SK-N-SH (cell line): ENCODE measurements at regions not wholly inside any gene's neighbourhood (a gene's known extent, or its start where the extent isn't known, plus 50 kb on each side); places are given as distances from the start of the nearest gene placed in this dataset.

Source experiments
- CTCF ChIA-PET: fragments of 300-600, 350-600 bp; formaldehyde crosslinking; extraction: SDS; loops from one replicate; lab custom pipeline; 2021; lab: Yijun Ruan, JAX
- POLR2A ChIA-PET: fragments of 350-600 bp; sonication (Branson Sonifier 250); formaldehyde crosslinking; extraction: SDS; loops from one replicate; lab custom pipeline; 2020; ENCODE audit warnings: antibody characterized with exemption, inconsistent platforms; lab: Yijun Ruan, JAX
- DNase-seq: peaks from one replicate; pipeline ENCODE4 v3.0.0; 2012
- H2AFZ ChIP-seq: fragments of 200-600 bp; sonication (generic); 2 replicates; pipeline ENCODE4 v1.8.1; 2016; ENCODE audit warnings: antibody characterized with exemption, mild to moderate bottlenecking, low read depth
- H3F3A ChIP-seq: fragments of 200-600 bp; sonication (generic); replicated peaks from 2 replicates; pipeline ENCODE3; 2016; ENCODE audit warnings: antibody characterized with exemption, mild to moderate bottlenecking; ENCODE audit not compliant: insufficient read depth
- H3K27ac ChIP-seq, 2 experiments: fragments of 200-500 bp in 1 of 2; fragments of 200-600 bp in 1 of 2; sonication (Bioruptor generic) in 1 of 2; sonication (generic), shearing (Covaris generic) in 1 of 2; 2 replicates each; pipeline versions ENCODE4 v1.5.1 to v1.6.1; 2014 to 2016; ENCODE audit warnings: low read depth in 2 of 2, inconsistent platforms in 1 of 2, low read length in 1 of 2, mild to moderate bottlenecking in 1 of 2, mixed read lengths in 1 of 2
- H3K27me3 ChIP-seq: fragments of 200-600 bp; sonication (generic), shearing (Covaris generic); 2 replicates; pipeline ENCODE4 v1.6.1; 2016; ENCODE audit warnings: mixed run types; ENCODE audit not compliant: insufficient read depth
- H3K36me3 ChIP-seq, 2 experiments: fragments of 200-500 bp in 1 of 2; fragments of 200-600 bp in 1 of 2; sonication (Bioruptor generic) in 1 of 2; sonication (generic) in 1 of 2; replicated peaks in 1 of 2; 2 replicates each; pipeline versions ENCODE3 to v1.5.1; 2014 to 2016; ENCODE audit warnings: low read length in 1 of 2, mild to moderate bottlenecking in 1 of 2; ENCODE audit not compliant: insufficient read depth in 2 of 2, control insufficient read depth in 1 of 2
- H3K4me1 ChIP-seq, 2 experiments: fragments of 200-500 bp in 1 of 2; fragments of 200-600 bp in 1 of 2; sonication (Bioruptor generic) in 1 of 2; sonication (generic), shearing (Covaris generic) in 1 of 2; 2 replicates each; pipeline versions ENCODE4 v1.5.1 to v1.6.1; 2014 to 2016; ENCODE audit warnings: low read depth in 1 of 2, low read length in 1 of 2, mixed run types in 1 of 2; ENCODE audit not compliant: insufficient read depth in 2 of 2, control insufficient read depth in 1 of 2
- H3K4me2 ChIP-seq: fragments of 200-600 bp; sonication (generic), shearing (Covaris generic); 2 replicates; pipeline ENCODE4 v1.6.1; 2017; ENCODE audit warnings: mixed run types
- H3K4me3 ChIP-seq, 2 experiments: fragments of 200-500 bp in 1 of 2; fragments of 200-600 bp in 1 of 2; sonication (Bioruptor generic) in 1 of 2; sonication (generic), shearing (Covaris generic) in 1 of 2; 2 replicates each; pipeline versions ENCODE4 v1.5.1 to v1.8.1; 2014 to 2016; ENCODE audit warnings: low read depth in 2 of 2, inconsistent platforms in 1 of 2, low read length in 1 of 2, mild to moderate bottlenecking in 1 of 2, mixed read lengths in 1 of 2, moderate library complexity in 1 of 2
- H3K79me2 ChIP-seq: fragments of 200-600 bp; sonication (generic); 2 replicates; pipeline ENCODE4 v1.8.1; 2017; ENCODE audit warnings: mild to moderate bottlenecking; ENCODE audit not compliant: insufficient read depth
- H3K9ac ChIP-seq: fragments of 200-600 bp; sonication (generic); 2 replicates; pipeline ENCODE4 v1.6.1; 2017; ENCODE audit warnings: mixed run types
- H3K9me2 ChIP-seq: fragments of 200-600 bp; sonication (generic); 2 replicates; pipeline ENCODE4 v1.6.1; 2017; ENCODE audit warnings: mixed run types
- H3K9me3 ChIP-seq: fragments of 200-600 bp; sonication (generic); 2 replicates; pipeline ENCODE4 v1.6.1; 2017; ENCODE audit warnings: mixed run types, mild to moderate bottlenecking, moderate library complexity
- H4K20me1 ChIP-seq: fragments of 200-600 bp; sonication (generic); 2 replicates; pipeline ENCODE4 v1.6.1; 2017; ENCODE audit warnings: mild to moderate bottlenecking, mixed run types; ENCODE audit not compliant: insufficient read depth
- CTCF ChIP-seq: fragments of 200-600 bp; sonication (generic); IDR thresholded peaks from 2 replicates; pipeline ENCODE4 v1.6.1; 2017; ENCODE audit warnings: antibody characterized with exemption, mild to moderate bottlenecking, moderate library complexity
- FOXJ3 ChIP-seq: sonication (generic); formaldehyde crosslinking; IDR thresholded peaks from 2 replicates; pipeline ENCODE4 v1.5.1; 2020; ENCODE audit warnings: mild to moderate bottlenecking, missing genetic modification reagents
- FOXM1 ChIP-seq: IDR thresholded peaks from 2 replicates; pipeline ENCODE4 v1.4.0; 2012; ENCODE audit warnings: low read depth, mild to moderate bottlenecking
- MXI1 ChIP-seq: IDR thresholded peaks from 2 replicates; pipeline ENCODE4 v1.6.1; 2012; ENCODE audit warnings: mild to moderate bottlenecking, low read depth, low read length, improper control_type of control experiment
- NFIC ChIP-seq: IDR thresholded peaks from 2 replicates; pipeline ENCODE4 v1.4.0; 2012; ENCODE audit warnings: borderline replicate concordance
- PBX3 ChIP-seq: IDR thresholded peaks from 2 replicates; pipeline ENCODE4; 2012
- POLR2AphosphoS5 ChIP-seq: IDR thresholded peaks from 2 replicates; pipeline ENCODE4 v1.6.1; 2012; ENCODE audit warnings: low read depth, low read length
- RAD21 ChIP-seq: IDR thresholded peaks from 2 replicates; pipeline ENCODE4 v1.6.1; 2012; ENCODE audit warnings: mild to moderate bottlenecking, low read length
- RCOR1 ChIP-seq: fragments of 150-350 bp; IDR thresholded peaks from 2 replicates; pipeline ENCODE4 v1.6.1; 2017; ENCODE audit warnings: antibody characterized with exemption, low read length
- REST ChIP-seq: IDR thresholded peaks from 2 replicates; pipeline ENCODE4 v1.6.1; 2012; ENCODE audit warnings: mild to moderate bottlenecking, low read depth, low read length, moderate library complexity
- RFX5 ChIP-seq: IDR thresholded peaks from 2 replicates; pipeline ENCODE4 v1.6.1; 2012; ENCODE audit warnings: mild to moderate bottlenecking, improper control_type of control experiment, low read length
- SMC3 ChIP-seq: IDR thresholded peaks from 2 replicates; pipeline ENCODE4 v1.6.1; 2012; ENCODE audit warnings: low read depth, low read length, improper control_type of control experiment
- TAF1 ChIP-seq: IDR thresholded peaks from 2 replicates; pipeline ENCODE4 v1.6.1; 2012; ENCODE audit warnings: low read depth, mild to moderate bottlenecking, low read length, moderate library complexity, borderline replicate concordance
- TCF12 ChIP-seq: IDR thresholded peaks from 2 replicates; pipeline ENCODE4 v1.4.0; 2012
- USF1 ChIP-seq: IDR thresholded peaks from 2 replicates; pipeline ENCODE4 v1.4.0; 2012; ENCODE audit warnings: low read depth, borderline replicate concordance
- ZBTB33 ChIP-seq: IDR thresholded peaks from 2 replicates; pipeline ENCODE4 v1.4.0; 2012; ENCODE audit warnings: low read depth, borderline replicate concordance
- WGBS: methylation state at CpG from one replicate; pipeline ENCODE4 v1.1.6; 2017; ENCODE audit warnings: low lambda C conversion rate; 5-methylcytosine and 5-hydroxymethylcytosine counted together

GRCh38 chr5:111902436-111902835 lies 145.4 kb upstream of the NREP start:
- CTCF ChIA-PET, result no interaction called here
- H3K4me2 ChIP-seq, result no peak overlapping the region
- peak overlapping the region in 1 of 2 experiments; percentile 6; a peak in 1 of 4 replicates for H3K27ac ChIP-seq
- H3F3A ChIP-seq, result peaks cover 4% of the 10 kb centered on the region
- no peak overlapping the region; the same call in 1 of the 2 replicates for H2AFZ ChIP-seq
- no peaks in the 10 kb centered on the region for H4K20me1 ChIP-seq
- no peaks in the 10 kb centered on the region for H3K27me3 ChIP-seq
- H3K4me1 ChIP-seq, result no peaks in the 10 kb centered on the region
- H3K4me3 ChIP-seq, result no peak overlapping the region
- no peaks in the 10 kb centered on the region for H3K36me3 ChIP-seq
- 41% methylated on average over 5 of the region's 5 CpGs for whole genome bisulfite sequencing
- no peak for DNase-seq
- H3K9me2 ChIP-seq, result no peaks in the 10 kb centered on the region; the same call in 1 of the 2 replicates
- H3K9ac ChIP-seq, result no peak overlapping the region
- TF ChIP-seq MXI1 (no peak), RAD21 (no peak), SMC3 (no peak), REST (no peak), TAF1 (no peak), RCOR1 (no peak), TCF12 (no peak), FOXM1 (no peak), CTCF (no peak), ZBTB33 (no peak), FOXJ3 (CRISPR knock-in tag) (no peak), USF1 (no peak), NFIC (no peak), POLR2AphosphoS5 (no peak), PBX3 (no peak), RFX5 (no peak)
- no peaks in the 10 kb centered on the region for H3K79me2 ChIP-seq
- POLR2A ChIA-PET, result no interaction called here
- no peaks in the 10 kb centered on the region for H3K9me3 ChIP-seq
